ENCODE measurements at regions not wholly inside any gene's neighbourhood (a gene's known extent, or its start where the extent isn't known, plus 50 kb on each side); places are given as distances from the start of the nearest gene placed in this dataset.

- H3K27me3 ChIP-seq (ENCODE audit: insufficient read depth): no peaks in the 10 kb centered on the region
- Mint-ChIP-seq H3K4me3 (no peak overlapping the region), H3K36me3 (ENCODE audit: low read depth) (no peaks in the 10 kb centered on the region; the same call in 2 of the 3 replicates), H3K4me1 (no peaks in the 10 kb centered on the region), H3K27ac (no peak overlapping the region), H3K9me3 (no peaks in the 10 kb centered on the region), H3K27me3 (ENCODE audit: insufficient read depth, low read depth, poor library complexity) (no peaks in the 10 kb centered on the region)
- H3F3A ChIP-seq (replicated peaks; ENCODE audit: low read depth): no peaks in the 10 kb centered on the region
- no peak overlapping the region for H2AFZ ChIP-seq
- H3K27ac ChIP-seq (ENCODE audit: low read depth): no peak overlapping the region
- no peak for TF ChIP-seq EZH2phosphoT487 (IDR thresholded peaks at IDR 0.05; ENCODE audit: unreplicated experiment)
- no peak for TF ChIP-seq JUNB (IDR thresholded peaks at IDR 0.05; ENCODE audit: unreplicated experiment)
- TF ChIP-seq EZH2 (IDR thresholded peaks at IDR 0.05; ENCODE audit: low read depth, unreplicated experiment): no peak
- TF ChIP-seq ZNF114 (CRISPR knock-in tag; IDR thresholded peaks at IDR 0.05): no peak
- TF ChIP-seq ZNF462 (CRISPR knock-in tag; IDR thresholded peaks at IDR 0.05): no peak
- TF ChIP-seq NANOG (IDR thresholded peaks at IDR 0.05; ENCODE audit: borderline replicate concordance): no peak
- no peak for TF ChIP-seq CTCF (conservative IDR thresholded peaks at IDR 0.05; ENCODE audit: low read depth in 2 of 2)
- H3K79me2 ChIP-seq (replicated peaks; ENCODE audit: insufficient read depth): no peaks in the 10 kb centered on the region
- H3K4me3 ChIP-seq: no peak overlapping the region
- H3K4me1 ChIP-seq (ENCODE audit: insufficient read depth): no peaks in the 10 kb centered on the region
- H4K20me1 ChIP-seq (replicated peaks; ENCODE audit: insufficient read depth): no peaks in the 10 kb centered on the region
- H3K9me2 ChIP-seq (ENCODE audit: insufficient read depth): peaks cover 8% of the 10 kb centered on the region
- H3K36me3 ChIP-seq (ENCODE audit: insufficient read depth): no peaks in the 10 kb centered on the region
- ATAC-seq (no peak), DNase-seq (ENCODE audit: low spot score) (no peak)
- H3K4me2 ChIP-seq: no peak overlapping the region
These were observed 199.8 kb upstream of the CCDC68 start for GRCh38 chr18:55159027-55159426.
